ENCODE measurements at regions not wholly inside any gene's neighbourhood (a gene's known extent, or its start where the extent isn't known, plus 50 kb on each side); places are given as distances from the start of the nearest gene placed in this dataset.

DNA sequence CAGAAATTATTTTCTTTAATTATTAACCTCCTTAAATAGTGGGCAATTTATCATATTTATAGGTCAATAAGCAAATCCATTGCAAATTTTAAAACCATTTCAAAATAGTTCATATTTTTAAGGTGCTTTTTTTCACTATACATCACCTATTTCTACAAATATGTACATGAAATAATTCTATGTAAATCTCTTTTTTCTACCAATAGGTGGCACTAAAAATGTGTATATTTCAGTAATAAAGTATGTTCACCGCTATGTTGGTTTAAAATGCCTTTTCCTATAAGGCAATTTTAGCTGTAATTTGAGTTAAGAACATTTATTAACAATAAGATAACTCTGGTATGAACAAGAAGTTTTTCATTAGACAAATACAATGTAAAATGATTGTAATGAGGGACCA is 672.2 kb downstream of the KCTD8 start:
- POLR2A ChIA-PET: no interaction called here
- Histone ChIP-seq H3K4me1 (ENCODE audit: control insufficient read depth, insufficient read depth, low read length) (no peaks in the 10 kb centered on the region), H3K4me3 (ENCODE audit: low read depth, low read length) (no peak overlapping the region), H3K9me3 (ENCODE audit: control insufficient read depth, insufficient read depth, low read depth, low read length) (no peaks in the 10 kb centered on the region), H3K27ac (ENCODE audit: extremely low read depth, low read depth, low read length) (no peak overlapping the region), H3K36me3 (ENCODE audit: control insufficient read depth in 2 of 2, insufficient read depth in 1 of 2, low read length in 2 of 2) (no peaks in the 10 kb centered on the region)
- CTCF ChIA-PET: interaction anchor here (0.6 kb wide), 2 partner anchors 349 to 823 kb away, joined by 3 read pairs; no protein-coding TSS in a partner anchor
- no peak for TF ChIP-seq ZNF747 (tag by site-specific recombination; IDR thresholded peaks at IDR 0.05)
- TF ChIP-seq ZNF112 (tag by site-specific recombination; IDR thresholded peaks at IDR 0.05): no peak
- TF ChIP-seq, protein P1, sequence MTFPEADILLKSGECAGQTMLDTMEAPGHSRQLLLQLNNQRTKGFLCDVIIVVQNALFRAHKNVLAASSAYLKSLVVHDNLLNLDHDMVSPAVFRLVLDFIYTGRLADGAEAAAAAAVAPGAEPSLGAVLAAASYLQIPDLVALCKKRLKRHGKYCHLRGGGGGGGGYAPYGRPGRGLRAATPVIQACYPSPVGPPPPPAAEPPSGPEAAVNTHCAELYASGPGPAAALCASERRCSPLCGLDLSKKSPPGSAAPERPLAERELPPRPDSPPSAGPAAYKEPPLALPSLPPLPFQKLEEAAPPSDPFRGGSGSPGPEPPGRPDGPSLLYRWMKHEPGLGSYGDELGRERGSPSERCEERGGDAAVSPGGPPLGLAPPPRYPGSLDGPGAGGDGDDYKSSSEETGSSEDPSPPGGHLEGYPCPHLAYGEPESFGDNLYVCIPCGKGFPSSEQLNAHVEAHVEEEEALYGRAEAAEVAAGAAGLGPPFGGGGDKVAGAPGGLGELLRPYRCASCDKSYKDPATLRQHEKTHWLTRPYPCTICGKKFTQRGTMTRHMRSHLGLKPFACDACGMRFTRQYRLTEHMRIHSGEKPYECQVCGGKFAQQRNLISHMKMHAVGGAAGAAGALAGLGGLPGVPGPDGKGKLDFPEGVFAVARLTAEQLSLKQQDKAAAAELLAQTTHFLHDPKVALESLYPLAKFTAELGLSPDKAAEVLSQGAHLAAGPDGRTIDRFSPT (tag by site-specific recombination; IDR thresholded peaks at IDR 0.05): no peak
- no peak for TF ChIP-seq ZNF777 (tag by site-specific recombination; IDR thresholded peaks at IDR 0.05; ENCODE audit: borderline replicate concordance)
- TF ChIP-seq, protein P2, sequence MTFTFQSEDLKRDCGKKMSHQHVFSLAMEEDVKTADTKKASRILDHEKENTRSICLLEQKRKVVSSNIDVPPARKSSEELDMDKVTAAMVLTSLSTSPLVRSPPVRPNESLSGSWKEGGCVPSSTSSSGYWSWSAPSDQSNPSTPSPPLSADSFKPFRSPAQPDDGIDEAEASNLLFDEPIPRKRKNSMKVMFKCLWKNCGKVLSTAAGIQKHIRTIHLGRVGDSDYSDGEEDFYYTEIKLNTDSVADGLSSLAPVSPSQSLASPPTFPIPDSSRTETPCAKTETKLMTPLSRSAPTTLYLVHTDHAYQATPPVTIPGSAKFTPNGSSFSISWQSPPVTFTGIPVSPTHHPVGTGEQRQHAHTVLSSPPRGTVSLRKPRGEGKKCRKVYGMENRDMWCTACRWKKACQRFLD (tag by site-specific recombination; IDR thresholded peaks at IDR 0.05): no peak
- no peak for TF ChIP-seq ZNF391 (tag by site-specific recombination; IDR thresholded peaks at IDR 0.05; ENCODE audit: borderline replicate concordance, low read depth)
- no peak for TF ChIP-seq ZNF521 (tag by site-specific recombination; IDR thresholded peaks at IDR 0.05)
- no peak for TF ChIP-seq ZNF324 (tag by site-specific recombination; IDR thresholded peaks at IDR 0.05)
- TF ChIP-seq, protein P3, sequence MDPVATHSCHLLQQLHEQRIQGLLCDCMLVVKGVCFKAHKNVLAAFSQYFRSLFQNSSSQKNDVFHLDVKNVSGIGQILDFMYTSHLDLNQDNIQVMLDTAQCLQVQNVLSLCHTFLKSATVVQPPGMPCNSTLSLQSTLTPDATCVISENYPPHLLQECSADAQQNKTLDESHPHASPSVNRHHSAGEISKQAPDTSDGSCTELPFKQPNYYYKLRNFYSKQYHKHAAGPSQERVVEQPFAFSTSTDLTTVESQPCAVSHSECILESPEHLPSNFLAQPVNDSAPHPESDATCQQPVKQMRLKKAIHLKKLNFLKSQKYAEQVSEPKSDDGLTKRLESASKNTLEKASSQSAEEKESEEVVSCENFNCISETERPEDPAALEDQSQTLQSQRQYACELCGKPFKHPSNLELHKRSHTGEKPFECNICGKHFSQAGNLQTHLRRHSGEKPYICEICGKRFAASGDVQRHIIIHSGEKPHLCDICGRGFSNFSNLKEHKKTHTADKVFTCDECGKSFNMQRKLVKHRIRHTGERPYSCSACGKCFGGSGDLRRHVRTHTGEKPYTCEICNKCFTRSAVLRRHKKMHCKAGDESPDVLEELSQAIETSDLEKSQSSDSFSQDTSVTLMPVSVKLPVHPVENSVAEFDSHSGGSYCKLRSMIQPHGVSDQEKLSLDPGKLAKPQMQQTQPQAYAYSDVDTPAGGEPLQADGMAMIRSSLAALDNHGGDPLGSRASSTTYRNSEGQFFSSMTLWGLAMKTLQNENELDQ (tag by site-specific recombination; IDR thresholded peaks at IDR 0.05; ENCODE audit: low read depth): no peak

DNA sequence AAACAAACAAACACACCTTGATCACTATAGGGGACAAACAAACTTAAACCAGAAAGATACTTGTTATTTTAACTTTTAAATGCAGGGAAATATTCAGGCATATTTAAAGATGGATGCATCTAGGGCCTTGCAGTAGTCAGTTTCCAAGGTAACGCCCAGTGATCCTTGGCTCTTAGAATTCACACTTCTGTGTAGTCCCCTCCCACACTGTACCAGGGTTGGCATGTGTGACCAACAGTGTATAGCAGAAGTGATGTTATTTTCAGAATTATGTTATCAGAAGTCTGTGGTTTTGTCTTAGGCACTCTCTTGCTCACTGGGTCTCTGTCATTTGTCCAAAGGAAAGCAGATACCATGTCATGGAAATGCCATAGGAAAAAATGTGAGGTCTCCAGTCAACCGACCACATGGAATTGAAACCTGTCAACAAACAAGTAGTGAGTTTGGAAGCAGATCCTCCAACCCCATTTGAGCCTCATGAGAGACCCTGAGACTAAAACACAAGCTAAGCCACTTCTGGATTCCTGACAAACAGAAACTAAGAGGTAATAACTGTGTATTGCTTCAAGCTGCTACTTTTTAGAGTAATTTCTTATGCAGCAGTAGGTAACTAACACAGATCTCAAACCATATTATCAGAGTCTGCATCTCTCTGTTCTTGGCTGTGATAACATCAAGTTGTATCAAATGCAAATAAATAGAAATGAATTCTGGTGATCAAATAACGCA is 670.3 kb downstream of the KCTD8 start:
- H3K9me3 ChIP-seq (ENCODE audit: control insufficient read depth, insufficient read depth, low read depth, low read length): no peaks in the 10 kb centered on the region
- TF ChIP-seq ZNF132 (tag by site-specific recombination; IDR thresholded peaks at IDR 0.05; ENCODE audit: borderline replicate concordance): no peak
- no peak for TF ChIP-seq ZNF830 (tag by site-specific recombination; IDR thresholded peaks at IDR 0.05; ENCODE audit: low read depth)
- no peaks in the 10 kb centered on the region for H3K4me1 ChIP-seq (ENCODE audit: control insufficient read depth, insufficient read depth, low read length)
- no peak overlapping the region for H3K4me3 ChIP-seq (ENCODE audit: low read depth, low read length)
- ChIA-PET CTCF (interaction anchor here (1.2 kb wide), 1 partner anchor 645 kb away, joined by 3 read pairs; no protein-coding TSS in a partner anchor), POLR2A (no interaction called here)
- no peak overlapping the region for H3K27ac ChIP-seq (ENCODE audit: extremely low read depth, low read depth, low read length)
- H3K36me3 ChIP-seq (ENCODE audit: control insufficient read depth in 2 of 2, insufficient read depth in 1 of 2, low read length in 2 of 2): no peaks in the 10 kb centered on the region

DNA sequence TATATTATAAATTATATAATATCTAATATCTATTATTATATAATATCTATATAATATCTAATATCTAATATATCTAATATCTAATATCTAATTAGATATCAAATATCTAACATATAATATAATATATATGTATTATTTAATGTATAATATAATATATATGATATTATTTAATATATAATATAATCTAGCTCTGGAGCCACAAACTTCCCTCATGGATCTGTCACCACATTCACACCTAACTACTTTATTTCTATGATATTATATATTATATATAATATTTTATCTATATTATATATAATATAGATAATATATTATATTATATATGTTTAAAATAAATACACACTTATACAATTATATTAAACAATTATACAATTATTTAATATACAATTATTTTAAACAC is 667.5 kb downstream of the KCTD8 start:
- Histone ChIP-seq H3K4me3 (ENCODE audit: low read depth, low read length) (no peak overlapping the region), H3K4me1 (ENCODE audit: control insufficient read depth, insufficient read depth, low read length) (no peaks in the 10 kb centered on the region), H3K36me3 (ENCODE audit: control insufficient read depth in 2 of 2, insufficient read depth in 1 of 2, low read length in 2 of 2) (no peaks in the 10 kb centered on the region), H3K9me3 (ENCODE audit: control insufficient read depth, insufficient read depth, low read depth, low read length) (no peaks in the 10 kb centered on the region), H3K27ac (ENCODE audit: extremely low read depth, low read depth, low read length) (no peak overlapping the region)
- TF ChIP-seq ZNF621 (tag by site-specific recombination; IDR thresholded peaks at IDR 0.05) (no peak), ZNF19 (tag by site-specific recombination; IDR thresholded peaks at IDR 0.05; ENCODE audit: low read depth) (no peak), PRDM1 (tag by site-specific recombination; IDR thresholded peaks at IDR 0.05) (no peak), MZF1 (tag by site-specific recombination; IDR thresholded peaks at IDR 0.05; ENCODE audit: borderline replicate concordance) (no peak), HOXD13 (CRISPR knock-in tag; IDR thresholded peaks at IDR 0.05; ENCODE audit: borderline replicate concordance) (no peak), ZFP69B (tag by site-specific recombination; IDR thresholded peaks at IDR 0.05) (no peak), ZNF510 (tag by site-specific recombination; IDR thresholded peaks at IDR 0.05; ENCODE audit: insufficient replicate concordance) (no peak)
- ChIA-PET CTCF (no interaction called here), POLR2A (no interaction called here)
